LNCAP (cell line): ENCODE measurements at regions not wholly inside any gene's neighbourhood (a gene's known extent, or its start where the extent isn't known, plus 50 kb on each side); places are given as distances from the start of the nearest gene placed in this dataset.

Source experiments
- CTCF ChIP-seq: fragments of 450-650 bp; IDR thresholded peaks from 2 replicates; pipeline ENCODE4 v1.5.1; 2017; ENCODE audit warnings: mild to moderate bottlenecking

- TF ChIP-seq CTCF: no peak
Measured at GRCh38 chr10:10794046-10794445, 223.6 kb upstream of the CELF2 start.

GRCh38 chr10:10794791-10795191 lies 222.9 kb upstream of the CELF2 start:
- no peak for TF ChIP-seq CTCF

GRCh38 chr10:10796061-10796773 lies 221.5 kb upstream of the CELF2 start:
- TF ChIP-seq CTCF: no peak

GRCh38 chr10:10796774-10797415 lies 220.8 kb upstream of the CELF2 start:
- no peak for TF ChIP-seq CTCF

- TF ChIP-seq CTCF: no peak
Measured at GRCh38 chr10:10797513-10797912, 220.2 kb upstream of the CELF2 start.

GRCh38 chr10:10798102-10798863 lies 219.4 kb upstream of the CELF2 start:
- no peak for TF ChIP-seq CTCF

- TF ChIP-seq CTCF: no peak
Measured at GRCh38 chr10:10798864-10799192, 218.8 kb upstream of the CELF2 start.
